Ovary (tissue), 7 donors: ENCODE measurements at regions not wholly inside any gene's neighbourhood (a gene's known extent, or its start where the extent isn't known, plus 50 kb on each side); places are given as distances from the start of the nearest gene placed in this dataset.

Experiments
- DNase-seq, 5 donors: peaks; one replicate each; pipeline ENCODE4 v3.0.0-alpha.2; 2019 to 2020
- H3K27ac ChIP-seq, 2 donors: fragments of 200-600 bp; one replicate each; pipeline versions ENCODE4 v1.5.1 to v1.8.0; 2019 to 2022
- H3K27me3 ChIP-seq: fragments of 200-600 bp; one replicate; pipeline ENCODE4 v1.8.0; 2022
- H3K36me3 ChIP-seq: fragments of 200-600 bp; sonication (generic); one replicate; pipeline ENCODE4 v1.5.1; 2019
- H3K4me1 ChIP-seq: one replicate; pipeline ENCODE4 v1.8.1; 2013; ENCODE audit warnings: mild to moderate bottlenecking, moderate library complexity; ENCODE audit not compliant: insufficient read depth
- H3K4me3 ChIP-seq: fragments of 200-600 bp; sonication (generic); one replicate; pipeline ENCODE4 v1.5.1; 2017
- H3K9me3 ChIP-seq, 2 donors: fragments of 200-600 bp in 1 of 2; sonication (generic) in 1 of 2; one replicate each; pipeline versions ENCODE4 v1.5.1 to v1.8.1; 2013 to 2019; ENCODE audit warnings: mild to moderate bottlenecking in 1 of 2, moderate library complexity in 1 of 2
- EP300 ChIP-seq: sonication (generic); formaldehyde crosslinking; IDR thresholded peaks from one replicate; pipeline ENCODE4 v1.6.1; 2017; ENCODE audit warnings: antibody characterized with exemption
- POLR2A ChIP-seq: fragments of 450-650 bp; IDR thresholded peaks from one replicate; pipeline ENCODE4 v1.6.1; 2017; ENCODE audit warnings: antibody characterized with exemption, mild to moderate bottlenecking, moderate library complexity
- WGBS, 3 donors: extraction: QIAGEN DNeasy Blood & Tissue Kit in 1 of 3; methylation state at CpG; one replicate each; pipeline versions ENCODE4 v1.1.5 to v1.1.7; 2013 to 2017; 5-methylcytosine and 5-hydroxymethylcytosine counted together
- intact Hi-C, 4 donors: fragments of 100-400 bp; cut with DNase I; formaldehyde crosslinking; loops; one replicate each; pipeline versions ENCODE4 v1.11.0 to v1.15.1; 2022 to 2023
- TF ChIP-seq, protein P1 (sequence below), 3 donors: fragments of 450-650 bp in 2 of 3; fragments of 200-600 bp in 1 of 3; IDR thresholded peaks; one replicate each; pipeline versions ENCODE4 v1.5.1 to v1.8.0; 2016 to 2022; ENCODE audit warnings: antibody characterized with exemption in 3 of 3, mild to moderate bottlenecking in 1 of 3
- donor health status: DM: no; HTN: no; CAD: no; lungs with moderate emphysema.
- donor health status: DM: no; HTN: no; CAD: no.
- donor health status: Bipolar disorder and iron deficiency.
- donor health status: DM: no; HTN: no; CAD: no.
- donor health status: DM: yes; HTN: yes; CAD: no.

DNA sequence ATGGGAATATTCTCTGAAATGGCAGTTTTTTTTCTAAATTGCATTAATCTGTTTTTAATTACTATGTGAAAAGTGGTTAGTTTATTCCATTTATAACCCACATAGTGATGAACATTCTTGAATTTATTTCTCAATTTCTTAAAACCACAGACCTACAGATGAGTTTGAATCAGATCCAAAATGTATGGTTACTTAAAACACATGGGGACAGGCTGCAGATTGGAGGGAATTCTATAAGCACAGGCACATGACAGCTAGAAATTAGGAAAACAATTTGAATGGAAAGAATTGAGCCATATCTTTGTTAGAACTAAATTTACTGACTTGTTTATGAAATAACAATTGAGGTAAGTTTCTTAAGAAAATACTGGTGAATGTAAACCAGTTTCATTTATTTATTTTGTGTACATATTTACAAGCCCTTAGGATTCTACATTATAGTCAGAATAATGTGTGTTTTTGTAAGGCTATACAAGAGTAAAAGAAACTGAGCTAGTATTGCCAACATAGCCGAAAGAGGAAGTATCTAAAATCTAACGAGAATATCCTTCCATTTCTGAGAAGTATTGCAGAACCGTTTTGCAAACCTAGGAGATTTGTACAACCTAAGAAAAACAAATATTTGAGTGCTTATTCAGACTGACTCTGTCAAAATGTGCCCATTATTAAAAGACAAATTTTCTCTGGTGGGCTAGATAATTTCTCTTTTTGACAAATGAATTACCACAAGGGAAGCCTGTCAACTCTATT is 434.3 kb upstream of the SEMA3D start:
- TF ChIP-seq, protein P1, sequence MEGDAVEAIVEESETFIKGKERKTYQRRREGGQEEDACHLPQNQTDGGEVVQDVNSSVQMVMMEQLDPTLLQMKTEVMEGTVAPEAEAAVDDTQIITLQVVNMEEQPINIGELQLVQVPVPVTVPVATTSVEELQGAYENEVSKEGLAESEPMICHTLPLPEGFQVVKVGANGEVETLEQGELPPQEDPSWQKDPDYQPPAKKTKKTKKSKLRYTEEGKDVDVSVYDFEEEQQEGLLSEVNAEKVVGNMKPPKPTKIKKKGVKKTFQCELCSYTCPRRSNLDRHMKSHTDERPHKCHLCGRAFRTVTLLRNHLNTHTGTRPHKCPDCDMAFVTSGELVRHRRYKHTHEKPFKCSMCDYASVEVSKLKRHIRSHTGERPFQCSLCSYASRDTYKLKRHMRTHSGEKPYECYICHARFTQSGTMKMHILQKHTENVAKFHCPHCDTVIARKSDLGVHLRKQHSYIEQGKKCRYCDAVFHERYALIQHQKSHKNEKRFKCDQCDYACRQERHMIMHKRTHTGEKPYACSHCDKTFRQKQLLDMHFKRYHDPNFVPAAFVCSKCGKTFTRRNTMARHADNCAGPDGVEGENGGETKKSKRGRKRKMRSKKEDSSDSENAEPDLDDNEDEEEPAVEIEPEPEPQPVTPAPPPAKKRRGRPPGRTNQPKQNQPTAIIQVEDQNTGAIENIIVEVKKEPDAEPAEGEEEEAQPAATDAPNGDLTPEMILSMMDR (IDR thresholded peaks at IDR 0.05): no peak
- TF ChIP-seq POLR2A: no peak
- TF ChIP-seq EP300: no peak
- intact Hi-C loops: no loop called here

DNA sequence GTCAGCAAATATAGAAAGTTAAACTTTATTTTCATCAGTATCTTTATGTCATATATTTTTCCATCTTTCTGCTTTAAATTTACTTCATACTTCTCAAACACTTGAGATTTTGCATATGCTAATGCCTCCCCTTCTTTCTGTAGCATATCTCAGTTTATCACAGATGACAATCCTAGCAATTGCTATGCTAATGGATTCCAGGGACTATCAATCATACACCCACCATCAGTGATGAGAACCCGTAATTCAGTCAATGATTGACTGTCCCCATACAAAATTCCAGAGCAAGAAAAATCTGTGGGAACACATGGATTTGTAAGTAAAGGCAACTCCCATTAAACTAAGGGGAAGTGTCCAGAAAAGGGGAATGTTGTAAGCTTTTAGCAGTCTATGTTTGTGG is 432.4 kb upstream of the SEMA3D start:
- DNase-seq: no peak
- intact Hi-C loops: no loop called here

More for the DNA sequence above, 434.3 kb upstream of the SEMA3D start:
- Histone ChIP-seq H3K27me3 (no peaks in the 10 kb centered on the region), H3K4me3 (no peak overlapping the region), H3K9me3 (no peaks in the 10 kb centered on the region), H3K27ac (no peak overlapping the region), H3K4me1 (no peaks in the 10 kb centered on the region), H3K36me3 (no peaks in the 10 kb centered on the region)
- no peak for DNase-seq
- WGBS, 3 donors: 63 to 73% (median 63%) methylated on average over 3 of the region's 3 CpGs

DNA sequence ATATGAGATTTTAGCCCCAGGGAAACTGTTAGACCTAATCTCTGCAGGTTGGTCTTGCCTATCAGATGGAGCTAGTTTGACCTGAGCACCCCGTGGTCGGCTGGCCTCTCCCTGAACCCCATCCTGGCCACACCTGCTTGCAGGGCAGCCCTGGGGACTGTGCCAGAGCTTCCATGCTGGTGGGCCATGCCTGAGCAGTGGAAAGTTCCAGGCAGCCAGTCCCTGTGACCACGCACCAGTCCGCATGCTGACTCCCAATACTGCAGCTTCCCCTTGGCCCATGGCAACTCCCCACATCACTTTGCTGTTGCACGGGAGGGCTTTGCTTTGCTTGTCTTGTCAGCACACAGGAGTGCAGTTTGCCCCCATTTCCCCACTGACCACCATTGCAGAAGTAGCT is 427.8 kb upstream of the SEMA3D start:
- Histone ChIP-seq H3K4me1 (no peaks in the 10 kb centered on the region), H3K27me3 (no peaks in the 10 kb centered on the region), H3K27ac (no peak overlapping the region), H3K4me3 (no peak overlapping the region), H3K9me3 (no peaks in the 10 kb centered on the region), H3K36me3 (no peaks in the 10 kb centered on the region)
- peak in 2 of 5 donors; percentile 5 for DNase-seq
- intact Hi-C loops: no loop called here
- TF ChIP-seq EP300 (no peak), POLR2A (no peak)
- TF ChIP-seq, protein P1 (IDR thresholded peaks at IDR 0.05): no peak
- WGBS, 3 donors: 90 to 98% (median 94%) methylated on average over 5 of the region's 5 CpGs

More for the DNA sequence above, 432.4 kb upstream of the SEMA3D start:
- H3K4me3 ChIP-seq: no peak overlapping the region
- H3K4me1 ChIP-seq: no peaks in the 10 kb centered on the region
- H3K36me3 ChIP-seq: no peaks in the 10 kb centered on the region
- H3K9me3 ChIP-seq: no peaks in the 10 kb centered on the region
- no peak overlapping the region for H3K27ac ChIP-seq
- no peaks in the 10 kb centered on the region for H3K27me3 ChIP-seq
- TF ChIP-seq, protein P1 (IDR thresholded peaks at IDR 0.05): no peak
- TF ChIP-seq EP300 (no peak), POLR2A (no peak)
- WGBS, 3 donors: 79 to 94% (median 86%) methylated on average over 1 of the region's 1 CpG

DNA sequence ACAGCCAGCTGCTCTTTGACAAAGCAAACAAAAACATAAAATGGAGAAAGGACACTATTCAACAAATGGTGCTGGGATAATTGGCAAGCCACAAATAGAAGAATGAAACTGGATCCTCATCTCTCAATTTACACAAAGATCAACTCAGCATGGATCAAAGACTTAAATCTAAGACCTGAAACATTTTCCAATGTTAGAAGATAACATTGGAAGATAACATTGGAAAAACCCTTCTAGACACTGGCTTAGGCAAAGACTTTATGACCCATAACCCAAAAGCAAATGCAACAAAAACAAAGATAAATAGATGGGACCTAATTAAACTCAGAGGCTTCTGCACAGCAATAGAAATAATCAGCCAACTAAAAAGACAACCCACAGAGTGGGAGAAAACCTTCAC is 425.7 kb upstream of the SEMA3D start:
- TF ChIP-seq, protein P1 (IDR thresholded peaks at IDR 0.05): no peak
- TF ChIP-seq POLR2A (no peak), EP300 (no peak)
- intact Hi-C loops: no loop called here

More for the DNA sequence above, 425.7 kb upstream of the SEMA3D start:
- H3K4me3 ChIP-seq: no peak overlapping the region
- no peak overlapping the region for H3K27ac ChIP-seq
- no peaks in the 10 kb centered on the region for H3K4me1 ChIP-seq
- no peaks in the 10 kb centered on the region for H3K27me3 ChIP-seq
- H3K36me3 ChIP-seq: no peaks in the 10 kb centered on the region
- H3K9me3 ChIP-seq: no peaks in the 10 kb centered on the region
- DNase-seq: no peak
